ENCODE measurements at regions not wholly inside any gene's neighbourhood (a gene's known extent, or its start where the extent isn't known, plus 50 kb on each side); places are given as distances from the start of the nearest gene placed in this dataset.
A peak's percentile ranks its signal among the peaks of the same experiment; 100 is the strongest.
"Not testable (repeated sequence)": the region's sequence is repeated elsewhere in the genome, so short reads cannot be mapped to it uniquely, and the experiment has no call there.

DNA sequence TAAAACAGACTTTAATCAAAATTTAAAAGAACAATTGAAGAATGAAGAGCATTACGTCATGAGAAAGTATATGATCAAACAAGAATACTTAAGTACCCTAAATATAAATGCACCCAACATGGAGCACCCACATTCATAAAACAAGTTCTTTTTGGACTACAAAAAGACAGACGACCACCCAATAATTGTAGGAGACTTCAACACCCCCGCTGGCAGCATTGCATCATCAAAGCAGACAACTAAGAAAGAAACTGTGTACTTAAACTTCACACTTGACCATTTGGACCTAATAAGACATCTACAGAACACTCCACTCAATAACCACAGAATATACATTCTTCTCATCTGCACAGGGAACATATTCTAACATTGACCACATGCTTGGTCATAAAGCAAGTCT, 291.7 kb upstream of the ZNF322 start:
- not testable (repeated sequence) for DNase-seq (ENCODE audit: extremely low read depth in 1 of 2, low read depth in 1 of 2)

DNA sequence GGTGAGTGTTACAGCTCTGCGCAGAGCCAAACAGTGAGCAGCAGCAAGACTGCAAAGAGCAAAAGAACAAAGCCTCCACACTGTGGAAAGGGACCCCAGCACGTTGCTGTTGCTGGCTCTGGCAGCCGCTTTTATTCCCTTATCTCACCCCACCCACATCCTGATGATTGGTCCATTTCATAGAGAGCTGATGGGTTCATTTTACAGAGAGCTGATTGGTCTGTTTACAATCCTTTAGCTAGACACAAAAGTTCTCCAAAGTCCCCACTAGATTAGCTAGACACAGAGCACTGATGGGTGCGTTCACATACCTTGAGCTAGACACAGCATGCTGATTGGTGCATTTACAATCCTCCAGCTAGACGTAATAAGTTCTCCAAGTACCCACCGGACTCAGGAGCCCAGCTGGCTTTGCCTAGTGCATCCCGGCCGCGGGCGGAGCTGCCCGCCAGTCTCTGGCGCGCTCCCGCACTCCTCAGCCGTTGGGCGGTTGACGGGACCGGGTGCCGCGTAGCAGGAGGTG, 291.4 kb upstream of the PRSS16 start:
- peak in 1 of 2 donors; percentile 4 for DNase-seq (ENCODE audit: extremely low read depth in 1 of 2, low read depth in 1 of 2)

DNA sequence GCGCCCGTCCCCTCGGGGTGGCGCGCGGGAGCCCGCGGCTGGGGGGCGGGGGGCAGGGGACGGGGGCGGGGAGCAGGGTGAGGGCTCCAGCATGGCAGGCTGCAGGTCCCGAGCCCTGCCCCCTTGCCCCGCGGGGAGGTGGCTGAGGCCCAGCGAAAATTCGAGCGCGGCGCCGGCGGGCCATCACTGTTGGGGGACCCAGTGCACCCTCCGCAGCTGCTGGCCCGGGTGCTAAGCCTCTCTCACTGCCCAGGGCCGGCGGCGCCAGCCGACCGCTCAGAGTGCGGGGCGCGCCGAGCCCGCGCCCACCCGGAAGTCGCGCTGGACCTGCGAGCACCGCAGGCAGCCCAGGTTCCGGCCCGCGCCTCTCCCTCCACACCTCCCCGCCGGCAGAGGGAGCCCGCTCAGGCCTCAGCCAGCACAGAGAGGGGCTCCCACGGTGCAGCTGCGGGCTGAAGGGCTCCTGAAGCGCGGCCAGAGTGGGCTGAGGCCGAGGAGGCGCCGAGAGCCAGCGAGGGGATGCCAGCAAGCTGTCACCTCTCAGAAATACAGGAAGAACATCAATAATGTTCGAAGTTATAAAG, 290.8 kb upstream of the PRSS16 start:
- DNase-seq (ENCODE audit: extremely low read depth in 1 of 2, low read depth in 1 of 2), result peak; percentile 49 to 60

DNA sequence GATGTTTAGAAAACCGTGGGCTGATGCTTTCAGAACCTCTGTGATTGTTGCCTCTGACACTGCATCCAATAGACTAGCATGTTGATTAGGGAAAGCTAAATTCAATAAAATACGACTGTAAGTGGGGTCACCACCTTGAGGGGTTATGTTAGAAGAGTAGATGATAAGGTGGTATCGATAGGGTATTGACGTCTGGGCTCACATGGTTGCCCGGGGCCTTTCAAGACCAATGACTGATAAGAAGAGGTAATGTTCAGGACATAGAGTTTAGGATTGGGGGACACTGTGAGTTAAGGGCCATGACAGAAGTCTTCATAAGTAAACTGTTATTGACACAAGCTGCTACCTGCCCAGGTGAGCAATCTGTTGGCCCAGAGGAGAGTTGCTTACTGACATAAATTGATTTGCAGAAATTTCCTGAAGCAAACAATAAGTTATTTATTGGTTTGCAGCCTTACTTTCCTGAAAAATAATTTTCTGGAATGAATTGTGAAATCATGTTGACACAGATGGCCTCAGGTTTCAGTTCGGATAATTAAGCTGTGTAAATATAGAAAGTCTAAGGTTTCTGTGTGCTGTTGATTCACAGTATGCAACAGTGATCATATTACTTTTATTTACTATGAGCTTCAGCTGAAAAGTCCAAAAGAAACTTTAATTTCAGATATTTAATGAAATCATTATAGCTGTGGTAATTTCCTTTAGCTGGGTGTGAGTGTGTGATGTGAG, 289.9 kb upstream of the PRSS16 start:
- DNase-seq (ENCODE audit: extremely low read depth in 1 of 2, low read depth in 1 of 2), result not testable (repeated sequence)

DNA sequence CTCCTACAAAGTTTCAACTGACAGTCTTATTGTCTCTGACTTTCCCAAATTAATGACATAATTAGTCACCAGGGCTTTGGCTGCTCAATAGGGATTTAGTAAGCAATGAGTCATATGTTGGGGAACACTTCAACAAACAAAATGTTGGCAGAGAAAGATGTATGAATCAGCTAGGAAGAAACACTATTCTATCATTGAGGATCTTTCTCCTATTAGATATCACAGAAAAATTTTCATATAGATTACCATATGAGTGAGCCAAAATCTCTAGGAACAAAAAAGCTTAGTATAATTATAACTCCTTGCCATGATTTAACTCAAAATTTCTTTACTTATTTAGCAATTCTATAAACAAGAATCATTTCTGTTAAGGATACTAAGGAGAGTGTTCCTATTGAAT, 286.3 kb upstream of the PRSS16 start:
- not testable (repeated sequence) for DNase-seq (ENCODE audit: extremely low read depth in 1 of 2, low read depth in 1 of 2)

DNA sequence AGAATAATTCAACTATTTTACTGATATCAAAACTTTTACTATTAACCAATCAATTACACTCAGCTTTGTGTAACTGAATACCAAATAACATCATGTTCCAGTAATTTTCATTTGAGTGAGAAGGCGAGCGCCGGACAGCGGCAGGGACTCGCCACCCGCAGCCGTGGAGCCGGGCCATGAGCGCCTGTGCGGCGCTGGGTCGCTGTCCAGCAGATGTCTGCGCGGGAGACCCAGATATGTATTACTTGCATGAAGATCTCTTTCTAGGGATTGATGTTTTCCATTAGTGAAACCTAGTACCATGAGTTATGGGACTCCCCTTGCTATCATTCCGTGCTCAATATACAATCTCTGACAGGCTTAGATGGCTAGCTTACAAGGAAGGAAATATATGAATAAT, 245.1 kb upstream of the PRSS16 start:
- DNase-seq (ENCODE audit: extremely low read depth in 1 of 2, low read depth in 1 of 2), result no peak

DNA sequence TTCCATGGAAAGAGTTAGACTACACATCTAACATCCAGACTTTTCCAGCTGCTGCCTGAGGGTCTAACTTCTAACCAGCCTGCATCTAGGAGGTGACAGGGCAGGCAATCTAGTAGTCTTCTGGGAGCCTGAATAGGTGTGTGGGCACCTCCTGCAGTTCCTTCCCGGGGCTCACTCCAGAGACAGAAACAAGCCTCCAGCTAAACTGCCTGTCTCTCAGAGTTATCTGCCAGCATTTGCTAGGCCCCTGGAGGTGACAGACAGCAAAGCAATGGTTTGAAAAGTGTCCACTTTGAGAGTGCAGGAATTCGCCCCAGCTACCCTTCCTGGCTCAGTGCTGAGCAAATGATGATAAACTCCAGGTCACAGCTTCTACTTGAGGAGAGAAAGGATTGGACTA, 240.5 kb upstream of the PRSS16 start:
- no peak for DNase-seq (ENCODE audit: extremely low read depth in 1 of 2, low read depth in 1 of 2)

DNA sequence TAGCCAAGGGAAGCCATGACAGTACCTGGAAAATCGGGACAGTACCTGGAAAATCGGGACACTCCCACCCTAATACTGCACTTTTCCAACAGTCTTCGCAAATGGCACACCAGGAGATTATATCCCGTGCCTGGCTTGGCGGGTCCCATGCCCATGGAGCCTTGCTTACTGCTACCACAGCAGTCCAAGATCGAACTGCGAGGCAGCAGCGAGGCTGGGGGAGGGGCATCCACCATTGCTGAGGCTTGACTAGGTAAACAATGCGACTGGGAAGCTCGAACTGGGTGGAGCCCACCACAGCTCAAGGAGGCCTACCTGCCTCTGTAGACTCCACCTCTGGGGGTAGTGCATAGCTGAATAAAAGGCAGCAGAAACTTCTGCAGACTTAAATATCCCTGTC, 238.9 kb upstream of the PRSS16 start:
- DNase-seq (ENCODE audit: extremely low read depth in 1 of 2, low read depth in 1 of 2), result not testable (repeated sequence)

DNA sequence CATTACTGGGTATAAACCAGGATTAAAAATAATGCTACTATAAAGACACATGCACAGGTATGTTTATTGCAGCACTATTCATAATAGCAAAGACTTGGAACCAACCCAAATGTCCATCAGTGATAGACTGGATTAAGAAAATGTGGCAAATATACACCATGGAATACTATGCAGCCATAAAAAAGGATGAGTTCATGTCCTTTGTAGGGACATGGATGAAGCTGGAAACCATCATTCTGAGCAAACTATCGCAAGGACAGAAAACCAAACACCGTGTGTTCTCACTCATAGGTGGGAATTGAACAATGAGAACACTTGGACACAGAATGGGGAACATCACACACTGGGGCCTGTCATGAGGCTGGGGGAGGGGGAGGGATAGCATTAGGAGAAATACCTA, 233.4 kb upstream of the PRSS16 start:
- DNase-seq (ENCODE audit: extremely low read depth in 1 of 2, low read depth in 1 of 2), result not testable (repeated sequence)

DNA sequence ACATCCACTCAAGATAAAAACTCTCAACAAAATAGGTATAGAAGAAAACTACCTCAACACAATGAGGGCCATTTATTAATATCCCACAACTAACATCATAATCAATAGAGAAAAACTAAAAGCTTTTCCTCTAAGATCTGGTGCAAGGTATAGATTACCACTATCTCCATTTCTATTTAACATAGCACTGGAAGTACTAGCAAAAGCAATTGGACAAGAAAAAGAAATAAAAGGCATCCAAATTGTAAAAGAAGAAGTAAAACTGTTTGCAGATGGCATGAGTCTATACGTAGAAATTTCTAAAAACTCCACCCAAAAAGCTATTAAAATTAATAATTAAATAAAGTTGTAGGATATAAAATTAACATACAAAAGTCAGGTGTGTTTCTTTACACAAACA, 230.8 kb upstream of the PRSS16 start:
- no peak for DNase-seq (ENCODE audit: extremely low read depth in 1 of 2, low read depth in 1 of 2)

DNA sequence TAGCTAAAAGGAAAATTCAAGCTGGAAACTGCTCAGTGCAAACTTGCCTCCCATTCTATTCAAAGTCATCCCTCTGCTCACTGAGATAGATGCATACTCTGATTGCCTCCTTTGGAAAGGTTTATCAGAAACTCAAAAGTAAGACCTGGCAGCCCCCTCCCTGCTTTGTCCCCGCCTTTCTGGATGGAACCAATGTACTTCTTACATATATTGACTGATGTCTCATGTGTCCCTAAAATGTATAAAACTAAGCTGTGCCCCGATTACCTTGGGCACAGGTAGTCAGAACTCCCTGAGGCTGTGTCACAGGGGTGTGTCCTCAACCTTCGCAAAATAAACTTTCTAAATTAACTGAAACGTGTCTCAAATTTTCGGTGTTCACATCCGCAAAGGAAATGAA, 229.1 kb upstream of the PRSS16 start:
- not testable (repeated sequence) for DNase-seq (ENCODE audit: extremely low read depth in 1 of 2, low read depth in 1 of 2)

DNA sequence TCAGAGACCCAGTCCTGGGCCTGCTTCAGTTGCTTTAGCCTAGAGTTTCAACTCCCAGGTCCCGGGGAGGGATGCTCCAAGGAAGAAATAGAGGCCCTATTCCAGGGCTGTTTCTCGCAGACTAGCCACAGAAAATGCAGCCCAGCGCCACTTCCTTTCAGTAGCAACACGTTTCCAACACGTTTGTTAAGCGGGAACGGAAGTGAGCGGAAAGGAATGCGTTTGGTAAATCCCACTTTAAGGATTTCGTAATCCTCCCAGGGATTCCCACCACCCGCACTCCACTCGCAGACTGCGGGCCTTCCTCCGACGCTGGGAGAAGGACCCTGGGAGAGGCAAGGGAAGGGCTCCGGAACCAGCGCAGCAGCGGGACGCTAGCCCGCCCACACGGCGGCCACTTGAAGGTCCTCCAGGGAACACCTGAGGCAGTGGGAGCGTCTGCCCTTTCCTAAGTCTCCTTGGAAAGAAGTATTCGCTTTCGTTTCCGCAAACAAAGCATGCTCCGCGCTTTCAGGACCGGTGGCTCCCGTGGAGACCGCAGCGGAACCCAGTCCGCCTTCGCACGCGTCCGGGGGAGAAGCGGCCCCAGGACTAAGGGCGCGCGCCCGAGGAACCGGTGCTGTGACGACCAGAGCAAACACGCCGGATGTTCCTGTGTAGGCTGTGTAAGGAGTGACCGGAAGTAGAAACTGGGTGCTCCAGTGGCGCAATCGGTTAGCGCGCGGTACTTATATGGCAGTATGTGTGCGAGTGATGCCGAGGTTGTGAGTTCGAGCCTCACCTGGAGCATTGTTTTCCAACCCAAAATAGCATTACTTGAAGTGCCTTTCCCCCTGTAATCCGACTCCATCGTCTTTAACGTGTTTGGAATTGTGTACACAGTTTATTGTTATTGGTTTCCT, 227.6 kb upstream of the PRSS16 start:
- no peak for DNase-seq (ENCODE audit: extremely low read depth in 1 of 2, low read depth in 1 of 2)

DNA sequence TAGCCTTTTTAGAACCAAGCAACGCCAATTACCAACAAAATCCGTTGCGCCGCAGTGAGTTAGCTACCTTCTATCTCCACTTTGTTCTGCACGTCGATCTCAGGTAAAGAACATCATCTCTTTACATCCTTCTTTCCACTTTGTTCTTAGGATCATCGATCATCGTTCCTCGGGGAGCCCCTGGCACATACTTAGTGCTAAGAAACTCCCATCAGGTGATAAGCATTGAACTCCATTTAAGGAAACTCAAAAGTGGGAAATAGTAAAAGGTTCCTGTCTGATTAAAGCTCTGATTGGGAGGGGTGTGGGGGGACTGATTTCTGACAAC, 227.0 kb upstream of the PRSS16 start:
- no peak for DNase-seq (ENCODE audit: extremely low read depth in 1 of 2, low read depth in 1 of 2)

DNA sequence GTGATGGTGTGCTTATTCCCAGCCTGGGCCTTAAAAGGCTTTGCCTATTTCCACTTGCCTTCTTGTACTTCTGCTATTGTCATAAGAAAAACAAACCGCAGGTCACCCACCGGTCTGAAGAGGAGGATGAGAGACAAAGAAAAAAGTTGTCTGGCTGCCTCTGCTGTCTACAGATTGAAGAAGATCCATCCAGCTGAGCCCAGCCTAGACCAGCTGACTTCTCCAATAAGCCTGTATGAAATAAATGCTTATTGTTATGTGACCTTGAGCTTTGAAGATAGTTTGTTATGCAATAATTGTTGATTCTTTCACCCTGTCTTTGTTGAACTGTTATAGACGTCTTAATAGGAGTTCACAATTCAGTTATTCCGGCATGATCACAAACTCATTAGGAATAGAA, 223.8 kb upstream of the PRSS16 start:
- no peak for DNase-seq (ENCODE audit: extremely low read depth in 1 of 2, low read depth in 1 of 2)

DNA sequence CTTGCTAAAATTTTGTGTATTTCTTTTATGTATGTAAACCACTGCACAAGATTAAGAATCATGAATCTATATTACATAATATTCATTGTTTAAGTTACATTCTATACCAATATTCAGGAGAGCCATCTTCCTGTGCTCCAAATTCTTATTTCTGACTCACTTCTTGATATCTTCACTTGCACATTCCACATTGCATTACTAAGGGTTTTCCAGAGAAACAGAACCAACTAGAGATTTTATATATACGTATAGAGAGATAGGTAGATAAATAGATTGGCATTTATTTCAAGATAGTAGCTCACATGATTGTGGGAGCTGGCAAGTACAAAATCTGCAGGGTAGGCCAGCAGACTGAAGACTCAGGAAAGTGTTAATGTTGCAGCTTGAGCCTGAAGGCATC, 222.2 kb upstream of the PRSS16 start:
- no peak for DNase-seq (ENCODE audit: extremely low read depth in 1 of 2, low read depth in 1 of 2)

DNA sequence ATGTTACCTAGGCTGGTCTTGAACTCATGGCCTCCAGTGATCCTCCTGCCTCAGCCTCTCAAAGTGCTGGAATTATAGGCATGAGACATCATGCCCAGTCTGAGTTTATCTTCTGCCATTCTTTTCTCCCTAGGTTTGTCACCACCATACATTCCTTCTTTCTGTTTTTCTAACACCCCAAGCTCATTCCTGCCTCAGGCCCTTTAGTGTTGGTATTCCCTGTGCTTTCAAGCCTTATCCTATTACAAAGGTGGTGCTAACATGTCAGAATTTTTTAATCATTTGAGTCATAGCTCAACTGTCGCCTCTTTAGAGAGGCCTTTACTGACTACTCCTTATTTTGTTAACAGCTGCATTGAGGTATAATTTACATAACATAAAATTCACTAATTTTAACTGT, 221.1 kb upstream of the PRSS16 start:
- no peak for DNase-seq (ENCODE audit: extremely low read depth in 1 of 2, low read depth in 1 of 2)

DNA sequence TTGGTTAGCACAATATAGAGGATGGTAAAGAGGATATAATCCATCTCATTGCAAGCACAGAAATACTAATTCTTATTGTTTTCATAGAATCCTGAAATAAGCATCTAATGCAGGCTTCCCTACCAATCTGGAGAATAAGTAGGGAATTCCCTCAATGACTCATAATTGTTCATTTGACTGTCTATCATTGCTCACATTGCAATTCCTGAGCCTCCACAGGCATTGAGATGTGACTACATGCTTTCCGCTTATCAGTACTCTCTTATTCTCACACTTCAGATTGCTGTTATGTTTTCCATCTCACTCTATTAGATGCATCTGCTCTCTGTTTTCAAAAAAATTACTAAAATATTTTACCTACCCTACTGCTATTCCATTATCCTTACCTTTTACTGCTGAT, 216.2 kb upstream of the PRSS16 start:
- no peak for DNase-seq (ENCODE audit: extremely low read depth in 1 of 2, low read depth in 1 of 2)

DNA sequence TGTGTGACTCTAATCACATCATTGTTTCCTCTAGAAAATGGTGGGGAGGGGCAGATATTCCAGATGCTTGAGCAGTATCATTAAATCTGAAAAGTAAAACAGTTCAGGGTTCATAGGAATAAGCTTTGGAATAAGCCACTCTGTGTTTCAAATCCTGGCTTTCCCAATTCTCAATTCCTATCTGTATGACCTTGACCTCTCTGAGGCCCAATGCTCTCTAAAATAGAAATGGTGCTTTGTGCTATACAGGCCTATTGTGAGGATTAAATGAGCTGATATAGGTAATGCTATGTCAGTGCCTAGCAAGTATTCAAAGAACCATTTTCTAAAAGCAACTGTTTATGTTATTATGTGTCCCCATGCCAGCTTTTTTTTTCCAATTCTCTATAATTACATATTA, 209.0 kb upstream of the PRSS16 start:
- DNase-seq (ENCODE audit: extremely low read depth in 1 of 2, low read depth in 1 of 2), result no peak

DNA sequence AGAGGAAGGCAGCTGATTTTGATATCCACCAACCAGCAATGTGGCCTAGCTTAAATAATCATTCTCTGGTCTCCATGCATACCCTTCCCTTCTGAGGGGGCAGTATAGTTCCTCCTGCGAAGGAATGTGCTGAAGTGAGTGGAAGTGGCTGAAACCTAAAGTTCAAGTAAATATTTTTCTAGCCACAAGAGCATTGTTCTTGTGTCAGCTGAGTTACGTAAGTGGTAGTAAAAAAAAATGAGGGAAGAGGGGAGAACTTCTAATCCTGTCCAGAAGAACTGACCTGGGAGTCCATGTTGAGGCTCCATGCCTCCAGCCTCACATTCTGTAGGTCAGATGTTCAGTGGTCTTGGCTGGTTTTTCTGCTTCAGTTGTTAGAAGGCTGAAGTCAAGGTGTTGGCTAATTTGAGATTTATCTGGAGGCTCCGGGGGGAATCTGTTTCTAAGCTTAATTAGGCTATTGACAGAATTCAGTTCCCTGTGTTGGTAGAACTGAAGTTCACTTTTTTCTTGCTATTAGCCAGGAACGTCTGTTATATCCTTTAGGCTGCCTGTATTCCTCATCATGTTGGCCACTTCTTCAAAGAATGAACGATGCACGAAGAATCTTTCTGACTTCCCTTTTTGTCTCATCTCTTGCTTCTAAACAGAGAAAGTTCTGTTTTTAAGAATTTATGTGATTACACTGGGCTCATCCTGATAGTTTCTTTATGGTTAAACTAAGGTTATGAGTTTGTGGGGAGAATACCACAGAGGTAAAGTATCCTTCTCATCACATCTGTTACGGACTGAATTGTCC, 207.1 kb upstream of the PRSS16 start:
- no peak for DNase-seq (ENCODE audit: extremely low read depth in 1 of 2, low read depth in 1 of 2)

DNA sequence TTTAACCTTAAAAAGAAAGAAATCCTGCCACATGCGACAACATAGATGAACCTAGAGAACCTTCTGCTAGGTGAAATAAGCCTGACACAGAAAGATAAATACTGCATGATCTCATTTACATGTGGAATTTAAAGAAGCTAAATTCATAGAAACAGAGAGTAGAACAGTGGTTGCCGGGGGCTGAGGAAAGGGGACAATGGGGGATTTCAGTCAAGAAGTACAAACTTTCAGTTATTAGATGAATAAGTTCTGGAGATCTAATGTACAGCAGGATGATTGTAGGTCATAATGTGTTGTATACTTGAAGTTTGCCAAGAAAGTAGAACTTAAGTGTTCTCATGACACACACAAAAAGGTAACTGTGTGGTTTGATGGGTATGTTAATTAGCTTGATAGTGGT, 204.3 kb upstream of the PRSS16 start:
- no peak for DNase-seq (ENCODE audit: extremely low read depth in 1 of 2, low read depth in 1 of 2)

DNA sequence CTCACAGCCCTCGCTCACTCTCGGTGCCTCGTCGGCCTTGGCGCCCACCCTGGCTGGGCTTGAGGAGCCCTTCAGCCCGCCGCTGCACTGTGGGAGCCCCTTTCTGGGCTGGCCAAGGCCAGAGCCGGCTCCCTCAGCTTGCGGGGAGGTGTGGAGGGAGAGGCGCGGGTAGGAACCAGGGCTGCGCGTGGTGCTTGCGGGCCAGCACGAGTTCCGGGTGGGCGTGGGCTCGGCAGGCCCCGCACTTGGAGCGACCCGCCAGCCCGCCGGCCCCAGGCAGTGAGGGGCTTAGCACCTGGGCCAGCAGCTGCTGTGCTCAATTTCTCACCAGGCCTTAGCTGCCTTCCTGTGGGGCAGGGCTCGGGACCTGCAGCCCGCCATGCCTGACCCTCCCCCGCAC, 202.4 kb upstream of the PRSS16 start:
- not testable (repeated sequence) for DNase-seq (ENCODE audit: extremely low read depth in 1 of 2, low read depth in 1 of 2)
